Loucy (cell line): ENCODE measurements at regions not wholly inside any gene's neighbourhood (a gene's known extent, or its start where the extent isn't known, plus 50 kb on each side); places are given as distances from the start of the nearest gene placed in this dataset.
A peak's percentile ranks its signal among the peaks of the same experiment; 100 is the strongest.

Experiments
- H2AFZ ChIP-seq: fragments of 200-600 bp; sonication (generic); 2 replicates; pipeline ENCODE4 v1.6.0; 2016; ENCODE audit warnings: antibody characterized with exemption, mild to moderate bottlenecking, low read length, moderate library complexity
- H3F3A ChIP-seq: fragments of 200-600 bp; 2 replicates; pipeline ENCODE4 v1.6.0; 2016; ENCODE audit warnings: antibody characterized with exemption, low read depth, mild to moderate bottlenecking
- H3K27me3 ChIP-seq: fragments of 200-600 bp; sonication (generic); 2 replicates; pipeline ENCODE4 v1.6.1; 2014; ENCODE audit warnings: low read length, mild to moderate bottlenecking; ENCODE audit not compliant: insufficient read depth, poor library complexity, severe bottlenecking
- H3K36me3 ChIP-seq: fragments of 200-600 bp; sonication (generic); 2 replicates; pipeline ENCODE4 v1.6.1; 2016; ENCODE audit warnings: low read length; ENCODE audit not compliant: insufficient read depth
- H3K4me1 ChIP-seq: fragments of 200-600 bp; sonication (generic); 2 replicates; pipeline ENCODE4 v1.5.1; 2014; ENCODE audit warnings: low read length, mild to moderate bottlenecking; ENCODE audit not compliant: insufficient read depth, poor library complexity, severe bottlenecking
- H3K4me2 ChIP-seq: fragments of 200-600 bp; sonication (generic); 2 replicates; pipeline ENCODE4 v1.6.0; 2014; ENCODE audit warnings: antibody characterized with exemption, low read length, low read depth, mild to moderate bottlenecking; ENCODE audit not compliant: poor library complexity, severe bottlenecking
- H3K4me3 ChIP-seq: fragments of 200-600 bp; sonication (generic); 2 replicates; pipeline ENCODE4 v1.5.1; 2014; ENCODE audit warnings: low read length, mild to moderate bottlenecking, mixed read lengths; ENCODE audit not compliant: poor library complexity, severe bottlenecking
- H3K79me2 ChIP-seq: fragments of 200-600 bp; sonication (generic); 2 replicates; pipeline ENCODE4 v1.6.1; 2014; ENCODE audit warnings: low read length; ENCODE audit not compliant: insufficient read depth
- H3K9ac ChIP-seq: fragments of 200-600 bp; sonication (generic); 2 replicates; pipeline ENCODE4 v1.6.0; 2014; ENCODE audit warnings: mild to moderate bottlenecking, low read depth, low read length, moderate library complexity; ENCODE audit not compliant: poor library complexity, severe bottlenecking
- H3K9me2 ChIP-seq: fragments of 200-600 bp; sonication (generic); replicated peaks from 2 replicates; pipeline ENCODE4 v1.6.1; 2016; ENCODE audit warnings: low read depth, low read length, mixed read lengths
- H3K9me3 ChIP-seq: fragments of 200-600 bp; sonication (generic); 2 replicates; pipeline ENCODE4 v1.6.1; 2014; ENCODE audit warnings: mild to moderate bottlenecking, antibody characterized with exemption, low read length, low read depth; ENCODE audit not compliant: insufficient read depth
- H4K20me1 ChIP-seq: fragments of 200-600 bp; sonication (generic); 2 replicates; pipeline ENCODE4 v1.6.0; 2014; ENCODE audit warnings: antibody characterized with exemption, low read length, mild to moderate bottlenecking; ENCODE audit not compliant: insufficient read depth, poor library complexity, severe bottlenecking
- EZH2phosphoT487 ChIP-seq: fragments of 200-600 bp; IDR thresholded peaks from 2 replicates; pipeline ENCODE4 v1.6.1; 2018; ENCODE audit warnings: antibody characterized with exemption, mild to moderate bottlenecking, moderate library complexity, borderline replicate concordance
- TF ChIP-seq, protein P1 (sequence below): fragments of 200-600 bp; sonication (generic); conservative IDR thresholded peaks from 2 replicates; pipeline ENCODE4 v1.5.1; 2014; ENCODE audit warnings: mild to moderate bottlenecking, antibody characterized with exemption, low read length

DNA sequence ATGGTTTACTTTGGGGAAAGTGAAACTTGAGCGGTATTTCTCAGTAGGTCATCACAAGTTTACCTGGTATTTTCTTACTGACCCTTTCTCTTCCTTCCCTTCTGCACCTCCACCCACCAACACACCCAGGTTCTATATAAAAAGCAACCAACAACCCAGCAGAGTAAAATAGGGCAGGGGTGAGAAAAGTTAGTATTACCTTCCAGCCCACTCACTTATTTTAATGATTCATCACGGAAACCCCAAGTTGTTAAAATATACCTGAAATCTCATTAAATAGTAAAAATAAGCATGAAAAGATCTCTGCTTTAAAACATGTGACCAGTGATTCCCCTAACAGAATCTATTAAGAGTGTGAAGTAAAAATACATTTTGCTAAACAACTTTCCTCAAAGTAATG lies 306.1 kb downstream of the ZEB2 start:
- H3K36me3 ChIP-seq, result no peaks in the 10 kb centered on the region
- H3F3A ChIP-seq, result no peaks in the 10 kb centered on the region
- H3K79me2 ChIP-seq, result no peaks in the 10 kb centered on the region
- no peak overlapping the region for H3K9ac ChIP-seq
- no peaks in the 10 kb centered on the region for H3K9me2 ChIP-seq
- H3K4me1 ChIP-seq, result peaks cover 63% of the 10 kb centered on the region
- no peaks in the 10 kb centered on the region for H3K27me3 ChIP-seq
- H2AFZ ChIP-seq, result no peak overlapping the region
- H3K9me3 ChIP-seq, result no peaks in the 10 kb centered on the region
- H3K4me3 ChIP-seq, result no peak overlapping the region
- H3K4me2 ChIP-seq, result peak overlapping the region; percentile 48
- no peaks in the 10 kb centered on the region for H4K20me1 ChIP-seq
- no peak for TF ChIP-seq EZH2phosphoT487
- TF ChIP-seq, protein P1, sequence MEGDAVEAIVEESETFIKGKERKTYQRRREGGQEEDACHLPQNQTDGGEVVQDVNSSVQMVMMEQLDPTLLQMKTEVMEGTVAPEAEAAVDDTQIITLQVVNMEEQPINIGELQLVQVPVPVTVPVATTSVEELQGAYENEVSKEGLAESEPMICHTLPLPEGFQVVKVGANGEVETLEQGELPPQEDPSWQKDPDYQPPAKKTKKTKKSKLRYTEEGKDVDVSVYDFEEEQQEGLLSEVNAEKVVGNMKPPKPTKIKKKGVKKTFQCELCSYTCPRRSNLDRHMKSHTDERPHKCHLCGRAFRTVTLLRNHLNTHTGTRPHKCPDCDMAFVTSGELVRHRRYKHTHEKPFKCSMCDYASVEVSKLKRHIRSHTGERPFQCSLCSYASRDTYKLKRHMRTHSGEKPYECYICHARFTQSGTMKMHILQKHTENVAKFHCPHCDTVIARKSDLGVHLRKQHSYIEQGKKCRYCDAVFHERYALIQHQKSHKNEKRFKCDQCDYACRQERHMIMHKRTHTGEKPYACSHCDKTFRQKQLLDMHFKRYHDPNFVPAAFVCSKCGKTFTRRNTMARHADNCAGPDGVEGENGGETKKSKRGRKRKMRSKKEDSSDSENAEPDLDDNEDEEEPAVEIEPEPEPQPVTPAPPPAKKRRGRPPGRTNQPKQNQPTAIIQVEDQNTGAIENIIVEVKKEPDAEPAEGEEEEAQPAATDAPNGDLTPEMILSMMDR, result no peak

DNA sequence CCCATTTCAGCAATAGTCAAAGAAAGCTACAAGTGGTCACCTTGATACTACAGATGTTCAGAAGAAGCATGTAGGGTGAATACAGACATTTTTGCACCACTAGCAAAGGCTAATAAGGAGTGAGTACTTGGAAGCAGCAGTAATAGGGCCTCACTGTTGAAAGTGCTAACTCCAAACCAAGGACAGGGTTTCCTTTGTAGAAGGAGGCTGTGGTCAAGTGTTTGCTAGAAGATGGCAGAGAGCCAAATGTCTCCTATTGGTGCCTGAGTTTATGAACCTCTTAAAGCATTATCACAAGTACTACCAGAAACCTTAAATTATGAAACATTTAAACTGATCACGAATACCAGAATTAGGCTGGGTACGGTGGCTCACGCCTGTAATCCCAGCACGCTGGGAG lies 308.1 kb downstream of the ZEB2 start:
- H3K4me1 ChIP-seq, result peaks cover 63% of the 10 kb centered on the region
- no peaks in the 10 kb centered on the region for H3K27me3 ChIP-seq
- no peak overlapping the region for H3K4me3 ChIP-seq
- H4K20me1 ChIP-seq, result no peaks in the 10 kb centered on the region
- H2AFZ ChIP-seq, result peak overlapping the region; percentile 42; the same call in 1 of the 2 replicates
- H3K9ac ChIP-seq, result peak overlapping the region; percentile 25
- H3K9me3 ChIP-seq, result no peaks in the 10 kb centered on the region
- no peaks in the 10 kb centered on the region for H3K79me2 ChIP-seq
- no peaks in the 10 kb centered on the region for H3K9me2 ChIP-seq
- TF ChIP-seq, protein P1, result no peak
- TF ChIP-seq EZH2phosphoT487, result no peak
- H3K36me3 ChIP-seq, result peaks cover 6% of the 10 kb centered on the region; the same call in 1 of the 2 replicates
- no peaks in the 10 kb centered on the region for H3F3A ChIP-seq
- H3K4me2 ChIP-seq, result peak overlapping the region; percentile 57

DNA sequence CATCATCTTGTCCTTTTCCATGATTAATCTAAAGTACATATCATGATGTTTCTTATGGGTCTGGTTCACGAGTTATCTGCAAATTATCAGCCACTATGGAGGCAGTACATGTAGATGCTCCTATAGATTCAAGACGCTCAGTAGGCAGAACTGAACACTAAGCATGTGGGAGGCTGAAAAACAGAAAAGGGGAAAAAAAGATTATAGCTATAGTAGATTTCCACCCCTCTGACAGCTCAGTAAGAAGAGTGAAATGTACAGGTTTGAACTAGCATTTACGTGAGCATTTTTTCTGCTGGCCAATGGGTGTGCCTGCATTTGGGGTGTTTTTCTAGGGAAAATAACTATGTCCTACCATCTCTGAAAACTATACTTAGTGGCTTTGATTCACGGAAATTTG lies 308.9 kb downstream of the ZEB2 start:
- H4K20me1 ChIP-seq, result no peaks in the 10 kb centered on the region
- H2AFZ ChIP-seq, result no peak overlapping the region; the same call in 1 of the 2 replicates

DNA sequence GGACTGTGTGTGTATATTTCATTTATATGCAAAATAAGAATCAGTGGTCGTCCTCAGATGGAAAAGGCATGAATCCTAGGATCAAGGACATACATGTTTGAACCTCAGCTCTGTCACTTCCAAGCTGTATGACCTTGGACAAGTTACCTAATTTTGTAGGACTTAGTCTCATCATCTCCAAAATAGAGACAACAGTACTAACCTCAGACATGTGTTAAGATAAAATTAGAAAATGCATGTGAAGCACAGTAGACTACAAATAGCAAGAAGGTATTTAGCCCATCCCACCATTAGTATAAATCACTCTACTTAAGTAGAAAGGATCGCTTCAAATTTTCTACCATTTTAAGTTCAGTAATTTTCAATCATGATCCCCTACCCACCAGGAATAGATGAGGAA lies 309.8 kb downstream of the ZEB2 start:
- H3K4me1 ChIP-seq, result peaks cover 51% of the 10 kb centered on the region
- no peaks in the 10 kb centered on the region for H3K9me2 ChIP-seq
- H4K20me1 ChIP-seq, result no peaks in the 10 kb centered on the region
- no peak for TF ChIP-seq EZH2phosphoT487
- TF ChIP-seq, protein P1, result no peak
- peaks cover 6% of the 10 kb centered on the region; the same call in 1 of the 2 replicates for H3K36me3 ChIP-seq
- H3K4me3 ChIP-seq, result peak overlapping the region; percentile 3
- no peak overlapping the region for H3K9ac ChIP-seq
- no peak overlapping the region for H2AFZ ChIP-seq
- H3K27me3 ChIP-seq, result no peaks in the 10 kb centered on the region
- H3K79me2 ChIP-seq, result no peaks in the 10 kb centered on the region
- H3K9me3 ChIP-seq, result no peaks in the 10 kb centered on the region
- H3F3A ChIP-seq, result no peaks in the 10 kb centered on the region
- peak overlapping the region; percentile 57 for H3K4me2 ChIP-seq

More for the DNA sequence above, 308.9 kb downstream of the ZEB2 start:
- H3K4me3 ChIP-seq, result no peak overlapping the region
- H3F3A ChIP-seq, result no peaks in the 10 kb centered on the region
- peaks cover 6% of the 10 kb centered on the region; the same call in 1 of the 2 replicates for H3K36me3 ChIP-seq
- H3K79me2 ChIP-seq, result no peaks in the 10 kb centered on the region
- no peaks in the 10 kb centered on the region for H3K9me2 ChIP-seq
- H3K27me3 ChIP-seq, result no peaks in the 10 kb centered on the region
- TF ChIP-seq EZH2phosphoT487, result no peak
- H3K4me2 ChIP-seq, result peak overlapping the region; percentile 57
- no peaks in the 10 kb centered on the region for H3K9me3 ChIP-seq
- H3K9ac ChIP-seq, result peak overlapping the region; percentile 25
- peaks cover 57% of the 10 kb centered on the region for H3K4me1 ChIP-seq
